ENCODE measurements at regions not wholly inside any gene's neighbourhood (a gene's known extent, or its start where the extent isn't known, plus 50 kb on each side); places are given as distances from the start of the nearest gene placed in this dataset.
A peak's percentile ranks its signal among the peaks of the same experiment; 100 is the strongest.
"Not testable (repeated sequence)": the region's sequence is repeated elsewhere in the genome, so short reads cannot be mapped to it uniquely, and the experiment has no call there.

GRCh38 chr2:113386780-113387433, 50.6 kb upstream of the ZNG1B start:
- DNase-seq (ENCODE audit: low spot score): not testable (repeated sequence)

- not testable (repeated sequence) for DNase-seq (ENCODE audit: low spot score)
Observed at GRCh38 chr2:113379621-113380020, 57.9 kb upstream of the ZNG1B start.

- DNase-seq (ENCODE audit: low spot score): no peak
Observed at GRCh38 chr2:113376913-113377445, 60.5 kb upstream of the ZNG1B start.

- no peak for DNase-seq (ENCODE audit: low spot score)
Observed at GRCh38 chr2:113376253-113376912, 61.1 kb upstream of the ZNG1B start.

- not testable (repeated sequence) for DNase-seq (ENCODE audit: low spot score)
Observed at GRCh38 chr2:113374857-113375256, 62.6 kb upstream of the ZNG1B start.

- DNase-seq (ENCODE audit: low spot score): not testable (repeated sequence)
Observed at GRCh38 chr2:113372258-113372834, 65.1 kb upstream of the ZNG1B start.

GRCh38 chr2:113370478-113371091, 66.9 kb upstream of the ZNG1B start:
- peak; percentile 79 for DNase-seq (ENCODE audit: low spot score)

- DNase-seq (ENCODE audit: low spot score): no peak
Observed at GRCh38 chr2:113370030-113370429, 67.5 kb upstream of the ZNG1B start.

GRCh38 chr2:113368581-113368980, 68.9 kb upstream of the ZNG1B start:
- not testable (repeated sequence) for DNase-seq (ENCODE audit: low spot score)

- not testable (repeated sequence) for DNase-seq (ENCODE audit: low spot score)
Observed at GRCh38 chr2:113366821-113367220, 70.7 kb upstream of the ZNG1B start.

- not testable (repeated sequence) for DNase-seq (ENCODE audit: low spot score)
Observed at GRCh38 chr2:113365791-113366190, 71.7 kb upstream of the ZNG1B start.

- DNase-seq (ENCODE audit: low spot score): not testable (repeated sequence)
Observed at GRCh38 chr2:113365290-113365689, 72.2 kb upstream of the ZNG1B start.

- DNase-seq (ENCODE audit: low spot score): no peak
Observed at GRCh38 chr2:113361051-113361450, 76.4 kb upstream of the ZNG1B start.

GRCh38 chr2:113357071-113357470, 78.3 kb upstream of the PAX8 start:
- DNase-seq (ENCODE audit: low spot score): no peak

- not testable (repeated sequence) for DNase-seq (ENCODE audit: low spot score)
Observed at GRCh38 chr2:113356284-113356683, 77.6 kb upstream of the PAX8 start.

GRCh38 chr2:113355339-113356015, 76.8 kb upstream of the PAX8 start:
- not testable (repeated sequence) for DNase-seq (ENCODE audit: low spot score)

GRCh38 chr2:113351375-113352355, 72.9 kb upstream of the PAX8 start:
- DNase-seq (ENCODE audit: low spot score): no peak

GRCh38 chr2:113343800-113344199, 65.1 kb upstream of the PAX8 start:
- not testable (repeated sequence) for DNase-seq (ENCODE audit: low spot score)

GRCh38 chr2:113342650-113343049, 63.9 kb upstream of the PAX8 start:
- no peak for DNase-seq (ENCODE audit: low spot score)

- DNase-seq (ENCODE audit: low spot score): not testable (repeated sequence)
Observed at GRCh38 chr2:113341870-113342253, 63.1 kb upstream of the PAX8 start.

All from LoVo (cell line).